Gastroesophageal sphincter (tissue), 4 donors: ENCODE measurements at regions not wholly inside any gene's neighbourhood (a gene's known extent, or its start where the extent isn't known, plus 50 kb on each side); places are given as distances from the start of the nearest gene placed in this dataset.
A peak's percentile ranks its signal among the peaks of the same experiment; 100 is the strongest.

Experiments
- ATAC-seq: fragments of 150-250 bp; one replicate; pipeline ENCODE4 v1.9.1; 2016; ENCODE audit warnings: mild to moderate bottlenecking, moderate library complexity
- H3K27ac ChIP-seq, 4 donors: fragments of 200-600 bp; sonication (generic) in 3 of 4; 1 replicate in 3 of 4; 2 replicates in 1 of 4; pipeline ENCODE4 v1.5.1; 2016 to 2019
- H3K27me3 ChIP-seq: fragments of 200-600 bp; sonication (generic); one replicate; pipeline ENCODE4 v1.5.1; 2019
- H3K36me3 ChIP-seq, 2 donors: fragments of 200-600 bp; sonication (generic); one replicate each; pipeline ENCODE4 v1.5.1; 2019; ENCODE audit warnings: control low read depth in 1 of 2
- H3K4me1 ChIP-seq, 3 donors: fragments of 200-600 bp; sonication (generic); 1 replicate in 2 of 3; 2 replicates in 1 of 3; pipeline ENCODE4 v1.5.1; 2016 to 2019; ENCODE audit warnings: control low read depth in 2 of 3
- H3K4me3 ChIP-seq, 2 donors: fragments of 200-600 bp; sonication (generic); one replicate each; pipeline ENCODE4 v1.5.1; 2019; ENCODE audit warnings: mild to moderate bottlenecking in 1 of 2, moderate library complexity in 1 of 2
- H3K9me3 ChIP-seq, 3 donors: fragments of 200-600 bp; sonication (generic); one replicate each; pipeline ENCODE4 v1.5.1; 2017 to 2019; ENCODE audit warnings: control low read depth in 2 of 3
- CTCF ChIP-seq, 4 experiments: fragments of 200-600 bp in 2 of 4; fragments of 450-650 bp in 2 of 4; sonication (generic) in 1 of 4; IDR thresholded peaks; one replicate each; pipeline ENCODE4 v1.5.1; 2017 to 2019; ENCODE audit warnings: antibody characterized with exemption in 4 of 4, mild to moderate bottlenecking in 2 of 4, moderate library complexity in 2 of 4
- EP300 ChIP-seq: sonication (generic); formaldehyde crosslinking; IDR thresholded peaks from one replicate; pipeline ENCODE4 v1.6.1; 2017; ENCODE audit warnings: antibody characterized with exemption, mild to moderate bottlenecking
- POLR2A ChIP-seq, 2 donors: fragments of 450-650 bp; IDR thresholded peaks; one replicate each; pipeline ENCODE4 v1.6.1; 2017; ENCODE audit warnings: antibody characterized with exemption in 2 of 2, mild to moderate bottlenecking in 2 of 2, moderate library complexity in 1 of 2
- POLR2AphosphoS5 ChIP-seq: sonication (generic); formaldehyde crosslinking; IDR thresholded peaks from one replicate; pipeline ENCODE4 v1.6.1; 2017; ENCODE audit warnings: antibody characterized with exemption
- WGBS, 2 donors: methylation state at CpG; one replicate each; pipeline ENCODE4 v1.1.5; 2018; ENCODE audit warnings: low coverage in 1 of 2; 5-methylcytosine and 5-hydroxymethylcytosine counted together

DNA sequence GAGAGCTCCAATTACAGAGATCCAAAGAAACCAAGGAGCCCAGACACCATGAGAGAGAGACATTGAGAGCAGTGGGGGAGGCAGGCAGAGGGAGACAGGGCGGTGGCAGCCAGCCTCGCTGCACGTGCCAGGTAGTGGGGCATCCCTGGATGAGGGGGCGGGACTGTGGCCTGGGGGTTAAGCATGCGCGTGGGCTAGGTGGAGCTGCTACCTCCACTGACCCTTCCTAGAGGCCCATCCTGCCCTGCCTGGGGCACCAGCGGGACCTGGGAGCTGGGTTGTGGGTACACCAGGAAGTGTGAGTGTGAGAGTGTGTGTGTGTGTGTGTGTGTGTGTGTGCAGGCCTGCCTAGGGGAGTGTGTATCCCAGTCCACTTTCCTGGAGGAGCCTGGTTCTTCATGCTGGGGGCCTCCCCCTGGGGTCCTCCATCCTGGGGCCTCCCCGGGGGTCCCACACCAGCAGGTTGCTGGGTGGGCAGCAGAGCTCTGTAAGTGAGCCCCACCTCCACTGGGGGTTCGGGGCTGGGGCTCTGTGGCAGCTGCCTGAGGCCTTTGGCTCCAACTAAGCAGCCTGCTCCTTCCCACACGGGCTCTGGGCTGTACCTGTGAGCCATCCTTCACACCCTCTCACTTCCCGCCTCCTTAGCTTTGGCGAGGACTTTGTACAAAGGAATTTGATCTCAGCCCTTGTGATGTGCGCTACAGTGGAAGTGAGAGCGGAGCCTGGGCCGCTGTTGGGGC, 127.4 kb downstream of the IRF8 start:
- no peak for ATAC-seq
- Histone ChIP-seq H3K36me3 (no peaks in the 10 kb centered on the region), H3K9me3 (peaks cover 0 to 22% (median 0%) of the 10 kb centered on the region in 3 donors), H3K27me3 (no peaks in the 10 kb centered on the region), H3K4me1 (peaks cover 0 to 13% (median 6%) of the 10 kb centered on the region in 3 donors), H3K4me3 (no peak overlapping the region), H3K27ac (no peak overlapping the region)
- TF ChIP-seq POLR2AphosphoS5 = no peak
- TF ChIP-seq POLR2A (IDR thresholded peaks at IDR 0.05) = no peak
- TF ChIP-seq CTCF (IDR thresholded peaks at IDR 0.05) = no peak
- no peak for TF ChIP-seq EP300
- WGBS, 2 donors = 84% methylated on average over 12 of the region's 15 CpGs; no CpG with 5 or more reads in 1 of the 2 donors

DNA sequence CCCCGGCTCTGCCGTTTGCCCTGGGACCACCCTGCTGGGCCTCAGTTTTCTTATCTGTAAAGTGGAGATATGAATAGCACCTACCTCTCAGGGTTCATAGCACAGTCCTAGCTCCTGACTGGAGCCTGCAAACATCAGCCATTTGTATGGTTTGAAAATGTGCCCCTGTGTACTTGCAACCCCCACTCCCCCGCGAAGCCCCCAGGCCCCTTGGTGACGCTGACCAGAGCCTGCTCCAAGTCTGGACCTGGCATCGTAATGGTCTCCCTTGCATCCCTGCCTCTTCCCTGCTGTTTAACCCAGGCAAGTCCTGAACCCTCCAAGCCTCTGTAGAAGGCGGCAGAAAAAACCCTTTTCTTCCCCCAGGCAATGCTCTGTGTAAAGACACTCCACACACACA, 128.0 kb downstream of the IRF8 start:
- TF ChIP-seq CTCF (IDR thresholded peaks at IDR 0.05) (no peak), POLR2AphosphoS5 (no peak), EP300 (no peak), POLR2A (IDR thresholded peaks at IDR 0.05) (no peak)
- peaks cover 0 to 22% (median 0%) of the 10 kb centered on the region in 3 donors for H3K9me3 ChIP-seq
- H3K4me3 ChIP-seq = no peak overlapping the region
- peaks cover 0 to 16% (median 6%) of the 10 kb centered on the region in 3 donors for H3K4me1 ChIP-seq
- no peak overlapping the region for H3K27ac ChIP-seq
- H3K27me3 ChIP-seq = no peaks in the 10 kb centered on the region
- WGBS, 2 donors = 80% methylated on average over 1 of the region's 7 CpGs; no CpG with 5 or more reads in 1 of the 2 donors
- H3K36me3 ChIP-seq = no peaks in the 10 kb centered on the region
- ATAC-seq = no peak

GRCh38 chr16:86027373-86028126, 128.6 kb downstream of the IRF8 start:
- Histone ChIP-seq H3K27me3 (no peaks in the 10 kb centered on the region), H3K4me3 (no peak overlapping the region), H3K4me1 (peaks cover 0 to 23% (median 10%) of the 10 kb centered on the region in 3 donors), H3K9me3 (peaks cover 0 to 22% (median 0%) of the 10 kb centered on the region in 3 donors), H3K36me3 (no peaks in the 10 kb centered on the region), H3K27ac (no peak overlapping the region)
- WGBS, 2 donors = 91 to 92% methylated on average over 9 to 11 of the region's 11 CpGs
- ATAC-seq = no peak
- no peak for TF ChIP-seq POLR2AphosphoS5
- TF ChIP-seq CTCF (IDR thresholded peaks at IDR 0.05) = no peak
- TF ChIP-seq POLR2A (IDR thresholded peaks at IDR 0.05) = no peak
- TF ChIP-seq EP300 = no peak

- TF ChIP-seq POLR2AphosphoS5 (peak; percentile 71), EP300 (no peak)
Observed at GRCh38 chr16:86029131-86029741, 130.3 kb downstream of the IRF8 start.

DNA sequence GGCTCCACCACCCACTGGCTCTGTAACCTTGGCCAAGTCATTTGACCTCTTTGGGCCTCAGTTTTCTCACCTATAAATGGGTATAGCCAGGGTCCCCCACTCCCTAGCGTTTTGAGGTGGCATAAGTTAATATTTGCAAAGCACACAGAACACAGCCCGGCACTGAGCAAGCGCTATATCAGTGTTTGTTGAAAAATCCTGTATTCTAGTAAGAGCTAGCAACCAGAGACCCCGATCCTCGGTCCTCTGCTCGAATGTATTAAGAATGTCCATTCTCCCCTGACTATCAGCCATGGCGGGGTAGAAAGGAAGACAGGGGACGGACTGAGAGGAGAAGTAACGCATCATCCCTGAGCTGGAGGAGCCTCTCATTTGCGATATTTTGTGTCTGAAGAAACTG, 131.2 kb downstream of the IRF8 start:
- Histone ChIP-seq H3K4me1 (peaks cover 0 to 45% (median 16%) of the 10 kb centered on the region in 3 donors), H3K9me3 (no peaks in the 10 kb centered on the region), H3K27me3 (no peaks in the 10 kb centered on the region), H3K4me3 (no peak overlapping the region), H3K27ac (peak overlapping the region in 1 of 4 donors; percentile 52), H3K36me3 (no peaks in the 10 kb centered on the region)
- no peak for ATAC-seq
- WGBS, 2 donors = 90 to 98% methylated on average over 4 to 9 of the region's 10 CpGs
- TF ChIP-seq EP300 = no peak
- TF ChIP-seq POLR2A (IDR thresholded peaks at IDR 0.05) = no peak
- TF ChIP-seq POLR2AphosphoS5 = no peak
- TF ChIP-seq CTCF (IDR thresholded peaks at IDR 0.05) = no peak

More at GRCh38 chr16:86029131-86029741, 130.3 kb downstream of the IRF8 start:
- no peaks in the 10 kb centered on the region for H3K27me3 ChIP-seq
- peak overlapping the region in 3 of 4 donors; percentile 37 to 52 (median 48) for H3K27ac ChIP-seq
- peak; percentile 55 for ATAC-seq
- H3K4me3 ChIP-seq = no peak overlapping the region
- 86% methylated on average over 3 of the region's 20 CpGs; no CpG with 5 or more reads in 1 of the 2 donors for WGBS, 2 donors
- peaks cover 0 to 9% (median 0%) of the 10 kb centered on the region in 3 donors for H3K9me3 ChIP-seq
- no peaks in the 10 kb centered on the region for H3K36me3 ChIP-seq
- H3K4me1 ChIP-seq = peaks cover 0 to 39% (median 16%) of the 10 kb centered on the region in 3 donors
